Putamen (tissue), 1 donor: ENCODE measurements at regions not wholly inside any gene's neighbourhood (a gene's known extent, or its start where the extent isn't known, plus 50 kb on each side); places are given as distances from the start of the nearest gene placed in this dataset.
"Not testable (repeated sequence)": the region's sequence is repeated elsewhere in the genome, so short reads cannot be mapped to it uniquely, and the experiment has no call there.

Experiments
- DNase-seq: peaks from one replicate; pipeline ENCODE4 v3.0.0-alpha.2; 2016; ENCODE audit warnings: low spot score

- not testable (repeated sequence) for DNase-seq
Measured at GRCh38 chr14:36411951-36412350, 91.5 kb upstream of the MBIP start.

GRCh38 chr14:36408388-36408787 lies 88.0 kb upstream of the MBIP start:
- no peak for DNase-seq

- DNase-seq = no peak
Measured at GRCh38 chr14:36405589-36406274, 85.3 kb upstream of the MBIP start.

GRCh38 chr14:36402867-36403266 lies 82.4 kb upstream of the MBIP start:
- no peak for DNase-seq

- no peak for DNase-seq
Measured at GRCh38 chr14:36398463-36399291, 78.2 kb upstream of the MBIP start.

DNA sequence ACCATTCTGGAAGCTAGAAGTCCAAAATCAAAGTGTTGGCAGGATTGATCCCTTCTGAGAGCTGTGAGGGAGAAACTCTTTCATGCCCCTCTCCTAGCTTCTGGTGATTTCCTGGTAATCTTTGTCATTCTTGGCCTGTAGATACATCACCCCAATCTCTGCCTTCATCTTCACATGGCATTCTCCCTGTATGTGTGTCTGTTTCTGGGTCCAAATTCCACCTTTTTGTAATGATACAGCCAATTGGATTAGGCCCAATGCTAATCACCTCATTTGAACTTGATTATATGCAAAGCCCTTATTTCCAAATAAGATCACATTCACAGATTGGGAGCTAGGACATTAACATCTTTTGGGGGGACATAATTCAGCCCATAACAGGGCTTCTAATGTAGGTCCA lies 76.9 kb upstream of the MBIP start:
- DNase-seq = no peak

DNA sequence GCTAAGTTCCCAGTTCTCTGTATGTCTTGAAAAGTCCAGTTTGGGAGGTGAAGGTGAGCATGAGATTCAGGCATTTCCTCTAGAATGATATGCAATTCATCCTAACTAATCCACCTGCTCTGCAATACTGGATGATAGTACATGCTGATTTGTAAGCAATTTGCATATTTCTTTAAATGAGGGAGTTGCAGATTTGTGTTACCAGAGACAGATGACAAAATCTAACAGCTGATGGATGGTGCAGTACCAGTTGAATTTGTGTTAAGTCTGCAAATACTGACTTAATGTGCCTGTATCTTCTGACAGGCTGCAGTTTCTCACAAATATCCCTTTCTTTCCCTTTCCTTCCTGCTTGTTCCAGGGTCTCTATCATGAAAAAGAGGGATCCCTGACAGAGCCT lies 76.4 kb upstream of the MBIP start:
- no peak for DNase-seq

DNA sequence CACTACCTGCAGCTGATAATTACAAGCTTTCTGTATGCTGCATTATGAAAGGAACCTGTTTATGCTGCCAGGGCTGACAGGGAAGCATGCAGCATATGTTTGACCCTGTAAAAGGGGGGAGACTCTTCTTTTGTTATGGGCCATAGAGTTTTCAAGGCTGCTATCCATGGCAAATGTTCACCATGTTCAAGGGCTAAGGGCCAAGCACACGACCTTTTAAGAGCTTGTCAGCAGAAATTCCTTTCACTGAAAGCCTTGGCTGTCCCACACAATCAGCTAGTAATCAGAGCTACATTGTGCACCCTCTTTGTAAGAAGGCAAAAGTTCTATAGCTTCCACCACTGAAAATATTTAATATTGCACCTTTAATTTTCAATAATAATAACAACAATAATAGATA lies 74.2 kb upstream of the MBIP start:
- DNase-seq = no peak

GRCh38 chr14:36390718-36391117 lies 70.3 kb upstream of the MBIP start:
- no peak for DNase-seq

DNA sequence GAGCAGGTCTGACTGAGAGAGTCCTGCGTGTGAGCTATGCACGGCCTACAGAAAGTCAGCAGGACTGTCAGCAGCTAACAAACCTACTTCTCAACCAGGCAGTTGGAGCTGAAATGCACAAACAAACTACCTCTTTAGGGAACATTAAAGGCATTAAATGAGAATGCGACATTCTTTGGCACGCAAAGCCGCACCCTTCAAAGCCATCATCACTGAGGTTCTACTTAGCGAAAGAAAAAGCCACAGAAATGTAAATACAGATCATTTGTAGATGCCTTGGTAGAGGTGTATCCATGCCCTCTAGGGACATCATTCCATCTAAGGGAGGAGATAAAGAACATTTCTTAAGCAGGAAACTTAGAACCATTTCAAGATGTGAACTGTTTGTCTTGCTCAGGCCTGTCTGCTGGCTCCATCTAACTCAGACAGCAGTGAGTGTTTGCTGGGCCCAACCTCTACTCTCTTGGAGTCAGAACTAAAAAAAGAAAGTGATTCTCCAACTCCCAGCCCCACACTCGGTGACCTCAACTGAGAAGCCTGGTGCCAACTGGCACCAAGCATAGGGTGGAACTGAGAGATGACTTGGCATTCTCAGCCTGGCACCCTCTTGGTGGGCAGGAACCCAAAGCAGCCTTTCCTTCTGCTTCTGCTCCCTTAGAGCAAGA lies 63.5 kb upstream of the MBIP start:
- DNase-seq = peak; percentile 58

DNA sequence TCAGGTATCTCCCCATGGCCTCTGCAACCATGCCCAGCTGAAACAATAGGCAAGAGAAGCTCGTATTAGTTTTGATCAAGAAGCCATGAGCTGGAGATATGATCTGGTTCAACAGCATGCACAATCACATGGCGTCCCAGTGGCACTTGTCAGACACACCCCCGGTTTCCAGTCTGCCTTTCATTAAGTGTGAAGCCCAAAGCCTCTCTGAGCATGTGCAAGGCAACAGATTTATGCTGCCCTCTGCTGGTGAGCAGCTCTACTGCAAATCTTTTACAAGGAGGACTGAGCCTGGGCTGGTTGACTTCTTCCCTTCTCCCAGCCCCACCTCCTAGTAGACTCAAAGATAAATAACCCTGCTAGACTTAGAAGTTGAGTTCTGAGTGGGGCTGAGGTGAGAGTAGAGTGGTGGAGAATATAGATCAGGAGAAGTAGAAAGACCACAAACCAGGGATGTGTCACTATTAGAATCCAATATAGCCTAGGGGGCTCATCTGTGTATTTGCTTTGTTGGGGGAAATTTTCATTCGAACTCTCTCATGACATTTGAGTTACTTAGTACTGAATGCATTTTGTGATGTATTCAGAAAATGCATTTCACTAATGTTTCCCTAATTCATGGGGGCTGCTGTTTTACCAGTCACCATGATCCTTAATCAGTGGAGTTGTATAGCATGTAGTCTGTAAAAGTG lies 53.7 kb upstream of the MBIP start:
- DNase-seq = peak; percentile 71
